Gastroesophageal sphincter (tissue), 3 donors: ENCODE measurements at regions not wholly inside any gene's neighbourhood (a gene's known extent, or its start where the extent isn't known, plus 50 kb on each side); places are given as distances from the start of the nearest gene placed in this dataset.

Experiments used
- CTCF ChIP-seq, 4 experiments: fragments of 200-600 bp in 2 of 4; fragments of 450-650 bp in 2 of 4; sonication (generic) in 1 of 4; IDR thresholded peaks; one replicate each; pipeline ENCODE4 v1.5.1; 2017 to 2019; ENCODE audit warnings: antibody characterized with exemption in 4 of 4, mild to moderate bottlenecking in 2 of 4, moderate library complexity in 2 of 4
- POLR2A ChIP-seq, 2 donors: fragments of 450-650 bp; IDR thresholded peaks; one replicate each; pipeline ENCODE4 v1.6.1; 2017; ENCODE audit warnings: antibody characterized with exemption in 2 of 2, mild to moderate bottlenecking in 2 of 2, moderate library complexity in 1 of 2
- POLR2AphosphoS5 ChIP-seq: sonication (generic); formaldehyde crosslinking; IDR thresholded peaks from one replicate; pipeline ENCODE4 v1.6.1; 2017; ENCODE audit warnings: antibody characterized with exemption

- TF ChIP-seq CTCF (IDR thresholded peaks at IDR 0.05): no peak
- no peak for TF ChIP-seq POLR2A (IDR thresholded peaks at IDR 0.05)
- TF ChIP-seq POLR2AphosphoS5: no peak
Observed at GRCh38 chr4:29319663-29320340, 1400.4 kb upstream of the PCDH7 start.
